ENCODE measurements at regions not wholly inside any gene's neighbourhood (a gene's known extent, or its start where the extent isn't known, plus 50 kb on each side); places are given as distances from the start of the nearest gene placed in this dataset.
"Not testable (repeated sequence)": the region's sequence is repeated elsewhere in the genome, so short reads cannot be mapped to it uniquely, and the experiment has no call there.

DNA sequence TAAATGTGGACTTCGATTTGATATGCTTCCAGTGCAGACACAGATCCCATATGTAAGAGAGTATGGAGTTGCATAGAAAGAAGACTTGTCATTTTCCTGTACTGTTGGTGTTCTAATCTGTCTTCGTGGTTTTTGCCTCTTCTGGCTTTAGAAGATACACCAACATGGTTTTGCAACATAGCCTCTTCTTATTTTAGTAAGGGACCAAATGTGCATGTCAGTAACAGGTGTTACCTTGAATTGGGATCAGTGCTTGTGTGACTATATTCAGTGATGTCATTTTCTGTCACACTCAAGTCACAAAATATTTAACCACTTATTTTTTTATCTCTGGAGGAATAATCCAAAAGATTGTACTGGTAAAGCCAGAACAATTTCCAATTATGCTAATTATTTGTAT is 140.4 kb downstream of the SNRPN start:
- Histone ChIP-seq H3K4me3 (replicated peaks; ENCODE audit: low read depth, low read length) (no peak overlapping the region), H3K27me3 (replicated peaks; ENCODE audit: control insufficient read depth, insufficient read depth, low read length) (no peaks in the 10 kb centered on the region), H3K36me3 (ENCODE audit: control insufficient read depth, insufficient read depth, low read length) (peaks cover 5% of the 10 kb centered on the region)
- DNase-seq (ENCODE audit: extremely low read depth, insufficient read length) = no peak
- TF ChIP-seq, protein P1, sequence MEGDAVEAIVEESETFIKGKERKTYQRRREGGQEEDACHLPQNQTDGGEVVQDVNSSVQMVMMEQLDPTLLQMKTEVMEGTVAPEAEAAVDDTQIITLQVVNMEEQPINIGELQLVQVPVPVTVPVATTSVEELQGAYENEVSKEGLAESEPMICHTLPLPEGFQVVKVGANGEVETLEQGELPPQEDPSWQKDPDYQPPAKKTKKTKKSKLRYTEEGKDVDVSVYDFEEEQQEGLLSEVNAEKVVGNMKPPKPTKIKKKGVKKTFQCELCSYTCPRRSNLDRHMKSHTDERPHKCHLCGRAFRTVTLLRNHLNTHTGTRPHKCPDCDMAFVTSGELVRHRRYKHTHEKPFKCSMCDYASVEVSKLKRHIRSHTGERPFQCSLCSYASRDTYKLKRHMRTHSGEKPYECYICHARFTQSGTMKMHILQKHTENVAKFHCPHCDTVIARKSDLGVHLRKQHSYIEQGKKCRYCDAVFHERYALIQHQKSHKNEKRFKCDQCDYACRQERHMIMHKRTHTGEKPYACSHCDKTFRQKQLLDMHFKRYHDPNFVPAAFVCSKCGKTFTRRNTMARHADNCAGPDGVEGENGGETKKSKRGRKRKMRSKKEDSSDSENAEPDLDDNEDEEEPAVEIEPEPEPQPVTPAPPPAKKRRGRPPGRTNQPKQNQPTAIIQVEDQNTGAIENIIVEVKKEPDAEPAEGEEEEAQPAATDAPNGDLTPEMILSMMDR (IDR thresholded peaks at IDR 0.05; ENCODE audit: insufficient read depth, low read length, poor library complexity, severe bottlenecking) = no peak

DNA sequence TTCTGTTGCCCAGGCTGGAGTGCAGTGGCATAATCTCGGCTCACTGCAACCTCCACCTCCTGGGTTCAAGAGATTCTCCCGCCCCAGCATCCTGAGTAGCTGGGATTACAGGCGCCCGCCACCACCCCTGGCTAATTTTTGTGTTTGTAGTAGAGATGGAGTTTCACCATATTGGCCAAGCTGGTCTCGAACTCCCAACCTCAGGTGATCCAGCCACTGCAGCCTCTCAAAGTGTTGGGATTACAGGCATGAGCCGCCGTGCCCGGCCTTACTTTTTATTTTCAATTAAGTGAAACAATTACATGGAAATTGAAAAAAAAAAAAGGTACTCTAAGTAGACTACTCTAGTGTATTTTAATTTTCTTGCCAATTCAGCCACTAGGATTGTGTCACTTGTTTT is 145.2 kb downstream of the SNRPN start:
- not testable (repeated sequence) for DNase-seq (ENCODE audit: extremely low read depth, insufficient read length); H3K36me3 ChIP-seq (ENCODE audit: control insufficient read depth, insufficient read depth, low read length); H3K4me3 ChIP-seq (replicated peaks; ENCODE audit: low read depth, low read length); H3K27me3 ChIP-seq (replicated peaks; ENCODE audit: control insufficient read depth, insufficient read depth, low read length)

DNA sequence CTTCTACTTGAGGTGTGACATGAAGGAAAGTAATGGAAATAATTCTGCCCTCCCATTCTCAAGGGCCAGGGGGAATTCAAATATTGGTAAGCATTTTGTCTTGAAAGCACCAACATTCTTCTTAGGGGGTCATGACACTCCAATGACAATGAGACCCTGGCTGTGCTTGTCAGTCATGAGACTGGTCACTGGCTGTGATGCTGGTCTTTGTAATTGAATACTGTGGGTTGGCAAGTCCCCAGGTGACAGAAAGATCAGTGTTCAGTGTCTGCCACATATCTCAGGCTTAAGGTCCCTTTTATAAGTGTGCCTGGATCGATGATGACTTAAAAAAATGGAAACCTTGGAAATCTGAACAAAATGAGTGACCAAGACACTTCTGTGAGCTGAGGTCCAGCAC is 151.4 kb downstream of the SNRPN start:
- Histone ChIP-seq H3K27me3 (replicated peaks; ENCODE audit: control insufficient read depth, insufficient read depth, low read length) (no peaks in the 10 kb centered on the region), H3K4me3 (replicated peaks; ENCODE audit: low read depth, low read length) (no peak overlapping the region), H3K36me3 (ENCODE audit: control insufficient read depth, insufficient read depth, low read length) (peaks cover 4% of the 10 kb centered on the region)
- no peak for DNase-seq (ENCODE audit: extremely low read depth, insufficient read length)
- TF ChIP-seq, protein P1 (IDR thresholded peaks at IDR 0.05; ENCODE audit: insufficient read depth, low read length, poor library complexity, severe bottlenecking) = no peak

DNA sequence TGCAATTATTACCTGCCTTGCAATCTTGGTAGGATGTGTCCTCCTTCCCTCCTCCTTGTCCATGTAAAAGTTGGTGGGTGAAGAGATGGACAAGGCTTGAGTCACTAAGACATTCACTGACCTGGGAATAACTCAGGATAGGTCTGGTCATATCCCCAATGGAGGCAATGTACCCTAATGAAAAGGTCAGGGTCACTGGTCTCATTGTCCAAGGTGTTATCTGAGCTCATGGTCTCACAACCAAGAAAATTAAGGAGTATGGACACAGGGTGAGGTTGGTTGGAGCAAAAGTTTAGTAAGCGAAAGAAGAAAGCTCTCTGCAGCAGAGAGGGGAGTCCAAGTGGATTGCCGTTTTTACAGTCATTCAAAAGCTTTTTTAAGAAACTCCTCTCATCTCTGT is 179.0 kb downstream of the SNRPN start:
- Histone ChIP-seq H3K27me3 (replicated peaks; ENCODE audit: control insufficient read depth, insufficient read depth, low read length) (no peaks in the 10 kb centered on the region), H3K4me3 (replicated peaks; ENCODE audit: low read depth, low read length) (no peak overlapping the region), H3K36me3 (ENCODE audit: control insufficient read depth, insufficient read depth, low read length) (no peaks in the 10 kb centered on the region)
- TF ChIP-seq, protein P1 (IDR thresholded peaks at IDR 0.05; ENCODE audit: insufficient read depth, low read length, poor library complexity, severe bottlenecking) = no peak
- no peak for DNase-seq (ENCODE audit: extremely low read depth, insufficient read length)

DNA sequence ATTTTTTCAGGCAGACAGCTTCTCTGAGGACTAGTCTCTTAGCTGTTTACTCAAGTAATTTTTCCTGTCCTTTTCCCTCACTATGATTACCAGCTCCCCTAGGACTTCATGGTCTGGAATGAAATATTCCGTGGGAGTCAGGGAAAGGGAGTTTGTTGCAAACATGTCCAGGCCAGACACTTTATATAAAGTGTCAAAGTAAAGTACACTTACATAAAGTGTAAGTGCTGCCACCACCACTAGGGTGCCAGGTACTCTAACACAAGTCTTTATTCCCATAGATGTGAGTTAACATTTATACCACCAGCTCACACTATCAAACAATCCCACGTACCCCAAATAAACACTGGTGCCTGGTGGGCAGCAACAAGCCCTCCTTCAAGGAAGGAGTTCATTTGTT is 179.8 kb downstream of the SNRPN start:
- TF ChIP-seq, protein P1 (IDR thresholded peaks at IDR 0.05; ENCODE audit: insufficient read depth, low read length, poor library complexity, severe bottlenecking) = no peak
- Histone ChIP-seq H3K36me3 (ENCODE audit: control insufficient read depth, insufficient read depth, low read length) (no peaks in the 10 kb centered on the region), H3K4me3 (replicated peaks; ENCODE audit: low read depth, low read length) (no peak overlapping the region), H3K27me3 (replicated peaks; ENCODE audit: control insufficient read depth, insufficient read depth, low read length) (no peaks in the 10 kb centered on the region)
- DNase-seq (ENCODE audit: extremely low read depth, insufficient read length) = no peak

DNA sequence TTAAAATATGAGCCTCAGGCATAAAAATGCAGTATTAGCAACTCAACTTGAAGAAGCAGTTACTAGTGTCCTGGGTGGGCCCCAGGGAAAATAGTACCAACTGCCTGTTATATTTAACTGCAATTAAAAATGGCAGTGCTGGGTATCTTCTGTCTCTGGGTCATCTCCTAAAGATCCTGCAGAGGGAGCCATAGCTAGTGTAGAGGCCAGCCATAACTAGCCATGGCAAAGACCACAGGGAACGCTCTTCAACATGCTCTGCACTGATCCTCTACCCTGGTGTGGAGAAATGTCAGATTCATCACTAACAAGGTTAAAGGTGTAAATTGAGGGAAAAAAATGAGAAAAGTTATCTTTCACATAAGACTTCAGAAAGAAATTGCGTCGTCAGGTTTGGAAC is 181.3 kb downstream of the SNRPN start:
- no peak for DNase-seq (ENCODE audit: extremely low read depth, insufficient read length)
- TF ChIP-seq, protein P1 (IDR thresholded peaks at IDR 0.05; ENCODE audit: insufficient read depth, low read length, poor library complexity, severe bottlenecking) = peak; percentile 8
- H3K36me3 ChIP-seq (ENCODE audit: control insufficient read depth, insufficient read depth, low read length) = no peaks in the 10 kb centered on the region
- H3K27me3 ChIP-seq (replicated peaks; ENCODE audit: control insufficient read depth, insufficient read depth, low read length) = no peaks in the 10 kb centered on the region
- H3K4me3 ChIP-seq (replicated peaks; ENCODE audit: low read depth, low read length) = no peak overlapping the region

Measured in GM06990 (cell line).